Ovary (tissue), 3 donors: ENCODE measurements at regions not wholly inside any gene's neighbourhood (a gene's known extent, or its start where the extent isn't known, plus 50 kb on each side); places are given as distances from the start of the nearest gene placed in this dataset.
"Not testable (repeated sequence)": the region's sequence is repeated elsewhere in the genome, so short reads cannot be mapped to it uniquely, and the experiment has no call there.

ENCODE experiments used
- CTCF ChIP-seq, 3 donors: fragments of 450-650 bp in 2 of 3; fragments of 200-600 bp in 1 of 3; IDR thresholded peaks; one replicate each; pipeline versions ENCODE4 v1.5.1 to v1.8.0; 2016 to 2022; ENCODE audit warnings: antibody characterized with exemption in 3 of 3, mild to moderate bottlenecking in 1 of 3
- EP300 ChIP-seq: sonication (generic); formaldehyde crosslinking; IDR thresholded peaks from one replicate; pipeline ENCODE4 v1.6.1; 2017; ENCODE audit warnings: antibody characterized with exemption
- donor health status: DM: no; HTN: no; CAD: no.

GRCh38 chr13:56631060-56631459, 509.7 kb upstream of the PRR20A start:
- not testable (repeated sequence) for TF ChIP-seq CTCF (IDR thresholded peaks at IDR 0.05); EP300
